ENCODE measurements at regions not wholly inside any gene's neighbourhood (a gene's known extent, or its start where the extent isn't known, plus 50 kb on each side); places are given as distances from the start of the nearest gene placed in this dataset.

- in situ Hi-C loops (cut with MboI; ENCODE audit: low sequenced_read_pairs) = no loop called here
Observed at GRCh38 chr12:92003701-92004100, 141.9 kb downstream of the BTG1 start.

- in situ Hi-C loops (cut with MboI; ENCODE audit: low sequenced_read_pairs) = no loop called here
Observed at GRCh38 chr12:92002673-92003382, 142.8 kb downstream of the BTG1 start.

DNA sequence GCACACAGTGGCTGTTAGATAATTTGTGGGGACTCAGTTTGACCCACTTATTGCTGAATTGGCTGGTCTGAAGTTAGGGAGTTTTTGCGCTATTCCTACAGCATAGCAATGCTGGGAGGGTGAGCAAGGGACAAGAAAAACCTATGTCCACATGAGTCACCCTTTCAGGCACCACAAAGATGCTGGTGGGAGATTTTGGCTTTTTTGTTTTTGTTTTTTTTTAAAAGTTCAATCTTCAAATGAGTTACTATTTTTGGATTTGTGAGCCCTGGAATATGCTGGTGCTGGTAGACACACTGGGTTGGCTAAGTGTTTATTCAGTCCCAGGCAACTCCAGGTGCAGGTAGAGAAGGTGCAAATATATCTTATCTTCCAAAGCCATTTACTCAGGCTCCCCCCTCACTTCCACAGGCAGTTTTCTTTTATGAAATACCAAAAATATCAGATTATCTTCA lies 143.4 kb downstream of the BTG1 start:
- in situ Hi-C loops (cut with MboI; ENCODE audit: low sequenced_read_pairs) = no loop called here

DNA sequence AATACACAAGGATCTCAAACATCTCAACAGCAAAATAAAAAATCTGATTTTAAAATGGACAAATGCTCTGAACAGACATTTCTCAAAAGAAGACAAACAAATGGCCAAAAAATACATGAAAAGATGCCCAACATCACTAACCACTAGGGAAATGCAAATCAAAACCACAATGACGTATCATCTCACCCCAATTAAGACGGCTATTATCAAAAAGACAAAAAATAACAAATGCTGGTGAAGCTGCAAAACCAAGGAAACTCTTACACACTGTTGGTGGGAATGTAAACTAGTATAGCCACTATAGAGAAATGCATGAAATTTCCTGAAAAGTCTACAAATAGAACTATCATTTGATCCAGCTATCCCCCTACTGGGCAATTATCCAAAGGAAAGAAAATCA lies 145.0 kb downstream of the BTG1 start:
- in situ Hi-C loops (cut with MboI; ENCODE audit: low sequenced_read_pairs) = no loop called here

DNA sequence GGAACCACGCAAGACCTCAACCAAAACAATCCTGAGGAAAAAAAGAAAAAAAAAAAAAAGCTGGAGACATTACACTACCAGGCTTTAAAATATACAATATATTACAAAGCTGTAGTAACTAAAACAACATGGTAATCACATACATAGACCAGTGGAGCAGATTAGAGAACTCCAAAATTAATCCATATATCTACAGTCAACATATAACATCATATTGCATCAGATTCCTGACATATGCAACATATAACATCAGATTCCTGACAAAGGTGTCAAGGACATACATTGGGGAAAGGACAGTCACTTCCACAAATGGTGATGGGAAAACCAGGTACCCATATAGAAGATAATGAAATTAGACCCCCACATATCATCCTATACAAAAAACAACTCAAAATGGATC lies 145.8 kb downstream of the BTG1 start:
- in situ Hi-C loops (cut with MboI; ENCODE audit: low sequenced_read_pairs) = no loop called here

DNA sequence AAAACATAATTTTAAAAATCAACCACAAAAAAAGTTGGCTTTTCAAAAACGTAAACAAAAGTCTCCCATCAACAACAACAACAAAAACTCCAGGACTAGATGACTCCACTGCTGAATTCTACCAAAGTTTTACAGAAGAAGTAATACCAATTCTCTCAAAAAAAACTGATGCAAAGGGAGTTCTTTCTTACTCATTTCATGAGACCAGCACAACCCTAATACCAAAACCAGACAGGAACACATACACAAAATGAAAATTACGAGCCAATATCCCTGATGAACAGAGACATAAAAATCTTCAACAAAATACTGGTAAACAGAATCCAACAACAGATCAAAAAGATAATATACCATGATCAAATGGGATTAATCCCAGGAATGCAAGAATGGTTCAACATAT lies 147.3 kb downstream of the BTG1 start:
- in situ Hi-C loops (cut with MboI; ENCODE audit: low sequenced_read_pairs) = no loop called here

GRCh38 chr12:91994208-91994797 lies 151.3 kb downstream of the BTG1 start:
- in situ Hi-C loops (cut with MboI; ENCODE audit: low sequenced_read_pairs) = no loop called here

DNA sequence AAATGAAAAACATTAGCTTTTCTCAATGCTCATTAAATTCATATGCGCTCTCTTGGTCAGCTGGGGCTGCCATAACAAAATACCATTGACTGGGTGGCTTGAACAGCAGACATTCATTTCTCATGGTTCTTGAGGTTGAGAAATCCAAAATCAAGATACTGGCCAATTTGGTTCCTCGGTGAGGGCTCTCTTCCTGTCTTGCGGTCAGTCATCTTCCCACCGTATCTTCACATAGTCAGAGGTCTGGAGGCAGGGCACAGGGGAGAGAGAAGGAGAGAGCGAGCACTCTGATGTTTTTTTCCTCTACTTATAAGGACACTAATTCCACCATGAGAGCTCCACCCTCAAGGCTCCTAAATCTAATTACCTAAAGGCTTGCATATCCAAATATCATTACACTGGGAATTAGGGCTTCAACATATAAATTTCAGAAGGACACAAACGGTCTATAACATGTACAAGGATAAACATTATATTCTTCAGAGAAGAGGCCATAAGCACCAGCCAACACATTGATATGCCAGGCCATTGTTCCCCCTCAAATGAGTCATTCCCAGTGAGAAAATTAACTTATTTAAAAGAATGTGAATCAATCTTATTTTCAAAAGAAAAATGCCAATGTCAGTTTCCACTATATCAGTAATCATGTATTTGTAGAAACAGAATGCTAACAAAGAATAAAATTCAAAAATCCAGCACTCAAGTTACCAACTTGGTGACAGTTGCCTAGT lies 152.2 kb downstream of the BTG1 start:
- in situ Hi-C loops (cut with MboI; ENCODE audit: low sequenced_read_pairs) = no loop called here

DNA sequence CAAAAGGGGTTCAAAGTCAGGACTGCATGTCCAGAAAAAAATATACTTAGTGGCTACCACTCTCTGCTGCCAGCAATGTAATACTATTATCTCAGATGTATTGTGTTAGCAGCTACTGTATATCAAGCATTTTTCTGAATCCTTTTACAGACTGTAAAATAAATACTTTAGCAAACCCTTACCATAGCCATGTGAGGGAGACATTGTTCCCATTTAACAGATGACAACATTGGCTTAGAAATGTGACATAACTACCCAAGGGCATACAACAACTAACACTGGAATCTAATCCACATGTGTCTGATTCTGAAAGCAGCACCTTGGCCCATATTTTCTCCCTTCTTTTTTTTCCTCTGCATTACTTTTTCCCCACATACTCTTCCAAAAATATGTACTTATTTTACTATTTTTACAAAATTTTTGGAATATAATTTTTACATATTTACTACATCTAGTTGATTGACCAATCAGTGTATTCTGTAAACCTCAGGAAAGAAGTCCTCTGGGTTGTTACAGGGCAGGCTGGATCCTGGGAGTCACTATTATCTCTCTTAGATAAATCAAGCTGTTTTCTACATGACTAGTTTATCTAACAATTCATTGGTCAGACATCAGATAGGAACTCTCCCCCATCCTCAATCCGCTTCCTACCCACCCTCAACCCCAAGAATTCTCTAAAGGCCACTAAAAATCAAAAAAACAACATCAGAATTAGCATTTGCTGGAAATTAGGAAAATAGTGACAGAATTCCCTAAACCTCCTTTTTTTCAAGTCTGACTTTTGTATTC lies 154.1 kb downstream of the BTG1 start:
- in situ Hi-C loops (cut with MboI; ENCODE audit: low sequenced_read_pairs) = no loop called here

GRCh38 chr12:91990525-91990924 lies 155.1 kb downstream of the BTG1 start:
- in situ Hi-C loops (cut with MboI; ENCODE audit: low sequenced_read_pairs) = no loop called here

- in situ Hi-C loops (cut with MboI; ENCODE audit: low sequenced_read_pairs) = no loop called here
Observed at GRCh38 chr12:91989143-91989542, 156.5 kb downstream of the BTG1 start.

DNA sequence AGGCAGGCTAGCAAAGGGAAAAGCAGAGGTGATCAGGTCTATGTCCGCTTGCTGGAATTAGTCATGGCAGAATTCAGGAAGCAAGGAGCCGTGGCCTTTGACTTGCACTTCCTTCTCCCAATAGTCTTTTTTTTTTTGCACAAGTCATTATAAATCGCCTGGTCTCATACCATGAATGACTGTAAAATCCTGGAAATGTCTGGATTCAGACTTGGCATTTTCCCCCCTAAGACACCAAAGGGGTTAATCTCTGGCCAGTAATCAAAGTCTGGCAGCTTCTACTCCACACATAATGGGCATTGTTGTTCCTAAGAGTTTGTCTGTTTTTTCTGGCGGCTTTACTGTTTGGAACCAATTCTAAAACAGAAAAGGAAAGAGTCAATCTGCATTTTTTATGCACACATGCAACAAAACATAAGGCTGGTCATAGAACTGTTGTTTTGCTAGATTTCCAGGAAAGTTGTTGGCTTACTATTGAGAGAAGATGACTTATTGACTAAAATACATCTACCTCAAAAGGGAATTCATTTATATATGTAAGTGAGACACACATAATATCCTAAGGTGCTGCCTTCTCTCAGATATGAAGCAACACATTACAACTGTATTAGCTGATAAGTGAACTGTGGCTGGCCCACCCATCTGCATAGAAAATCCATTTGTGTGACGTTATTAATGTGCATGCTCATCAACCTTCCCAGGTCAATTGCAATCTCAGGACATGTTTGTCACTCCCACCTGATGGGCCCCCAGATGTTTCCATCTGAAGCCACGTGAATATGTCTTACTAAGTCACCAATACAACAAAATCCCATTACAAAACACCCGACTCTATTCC lies 157.3 kb downstream of the BTG1 start:
- in situ Hi-C loops (cut with MboI; ENCODE audit: low sequenced_read_pairs) = no loop called here

GRCh38 chr12:91986084-91986483 lies 159.6 kb downstream of the BTG1 start:
- in situ Hi-C loops (cut with MboI; ENCODE audit: low sequenced_read_pairs) = no loop called here

- in situ Hi-C loops (cut with MboI; ENCODE audit: low sequenced_read_pairs) = no loop called here
Observed at GRCh38 chr12:91985002-91985787, 160.5 kb downstream of the BTG1 start.

GRCh38 chr12:91984556-91984955 lies 161.1 kb downstream of the BTG1 start:
- in situ Hi-C loops (cut with MboI; ENCODE audit: low sequenced_read_pairs) = no loop called here

- in situ Hi-C loops (cut with MboI; ENCODE audit: low sequenced_read_pairs) = no loop called here
Observed at GRCh38 chr12:91983935-91984334, 161.7 kb downstream of the BTG1 start.

DNA sequence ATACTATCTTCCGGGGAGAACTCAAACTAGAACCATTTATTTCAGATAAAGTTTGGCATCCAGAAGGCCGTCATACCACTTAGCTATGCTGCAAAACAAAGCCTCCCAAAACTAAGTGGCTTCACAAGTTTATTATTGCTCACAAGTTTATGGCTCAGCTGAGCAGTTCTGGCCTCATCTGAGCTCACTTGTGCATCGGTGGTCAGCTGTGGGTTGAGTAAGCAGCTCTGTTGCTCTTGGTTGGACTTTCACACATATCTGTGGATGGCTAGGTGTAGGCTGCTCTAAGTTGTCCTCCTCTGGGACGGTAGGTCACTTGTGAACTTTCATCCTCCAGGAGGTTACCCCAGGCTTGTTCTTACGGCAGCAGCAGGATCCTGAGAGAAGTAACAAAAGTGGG lies 162.7 kb downstream of the BTG1 start:
- in situ Hi-C loops (cut with MboI; ENCODE audit: low sequenced_read_pairs) = no loop called here

- in situ Hi-C loops (cut with MboI; ENCODE audit: low sequenced_read_pairs) = no loop called here
Observed at GRCh38 chr12:91980389-91980821, 165.2 kb downstream of the BTG1 start.

- in situ Hi-C loops (cut with MboI; ENCODE audit: low sequenced_read_pairs) = no loop called here
Observed at GRCh38 chr12:91978143-91978542, 167.5 kb downstream of the BTG1 start.

DNA sequence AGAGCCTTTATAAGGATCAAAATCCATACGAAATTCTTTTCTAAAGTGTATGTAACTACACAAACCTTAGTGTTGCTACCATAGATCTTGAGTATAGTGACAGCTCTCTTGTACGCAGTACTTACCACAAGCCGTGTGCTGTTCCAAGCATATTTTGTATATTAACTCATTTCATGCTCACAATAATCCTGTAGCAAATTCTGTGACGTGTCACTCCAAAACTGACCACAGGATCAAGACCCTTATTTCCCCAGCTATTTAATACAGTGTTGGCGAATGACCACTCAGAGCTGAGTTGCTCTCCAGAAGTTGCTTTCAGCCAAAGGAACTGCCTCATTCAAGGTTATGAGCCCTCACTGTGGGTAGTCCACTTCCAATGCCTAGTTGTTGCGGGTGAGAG lies 169.8 kb downstream of the BTG1 start:
- in situ Hi-C loops (cut with MboI; ENCODE audit: low sequenced_read_pairs) = no loop called here

All from HL-60/S4 (cell line).